Activated CD4-positive, alpha-beta T cell treated with anti-CD3 and anti-CD28 coated beads, Interleukin-2, amount 10 ng/mL, durations not matched to agents 7 days and 5 days (primary cell): ENCODE measurements at regions not wholly inside any gene's neighbourhood (a gene's known extent, or its start where the extent isn't known, plus 50 kb on each side); places are given as distances from the start of the nearest gene placed in this dataset.

Experiments
- CTCF ChIA-PET: fragments of 350-600 bp; sonication (Branson Sonifier 250); formaldehyde crosslinking; loops from one replicate; lab custom pipeline; 2021; ENCODE audit warnings: antibody characterized with exemption; lab: Charles Lee
- POLR2A ChIA-PET: fragments of 350-600 bp; sonication (Branson Sonifier 250); formaldehyde crosslinking; loops from one replicate; lab custom pipeline; 2021; ENCODE audit warnings: antibody characterized with exemption; lab: Charles Lee
- DNase-seq: peaks from one replicate; pipeline ENCODE4 v3.0.0-alpha.2; 2020
- H3K27ac Mint-ChIP-seq: one replicate; pipeline ENCODE4 v1.8.0; 2021; ENCODE audit warnings: mild to moderate bottlenecking, moderate library complexity, mixed read lengths
- H3K27me3 Mint-ChIP-seq: one replicate; pipeline ENCODE4 v1.8.0; 2021; ENCODE audit warnings: mixed read lengths
- H3K36me3 Mint-ChIP-seq: one replicate; pipeline ENCODE4 v1.8.0; 2021; ENCODE audit warnings: low read depth, mixed read lengths
- H3K4me1 Mint-ChIP-seq: one replicate; pipeline ENCODE4 v1.8.0; 2021; ENCODE audit warnings: mixed read lengths
- H3K4me3 Mint-ChIP-seq: one replicate; pipeline ENCODE4 v1.8.0; 2021; ENCODE audit warnings: mild to moderate bottlenecking, moderate library complexity, mixed read lengths
- H3K9me3 Mint-ChIP-seq: one replicate; pipeline ENCODE4 v1.8.0; 2021; ENCODE audit warnings: mixed read lengths

- Mint-ChIP-seq H3K36me3 (no peaks in the 10 kb centered on the region), H3K27me3 (no peaks in the 10 kb centered on the region), H3K4me3 (no peak overlapping the region), H3K4me1 (peaks cover 22% of the 10 kb centered on the region), H3K27ac (no peak overlapping the region), H3K9me3 (no peaks in the 10 kb centered on the region)
- DNase-seq = no peak
- ChIA-PET CTCF (interaction anchor here (0.6 to 6.3 kb wide), 9 partner anchors 10 to 208 kb away, joined by 3 to 72 read pairs (median 5); no protein-coding TSS in a partner anchor), POLR2A (no interaction called here)
These were observed 63.5 kb downstream of the DNTTIP2 start for GRCh38 chr1:93815366-93816110.

GRCh38 chr1:93814795-93815340 is 64.1 kb downstream of the DNTTIP2 start:
- Mint-ChIP-seq H3K9me3 (no peaks in the 10 kb centered on the region), H3K36me3 (no peaks in the 10 kb centered on the region), H3K27ac (no peak overlapping the region), H3K4me1 (peaks cover 22% of the 10 kb centered on the region), H3K27me3 (no peaks in the 10 kb centered on the region), H3K4me3 (no peak overlapping the region)
- DNase-seq = no peak
- CTCF ChIA-PET = interaction anchor here (1.2 to 6.3 kb wide), 17 partner anchors 8 to 512 kb away, joined by 3 to 72 read pairs (median 5); partner anchors contain the start of gene BCAR3
- POLR2A ChIA-PET = interaction anchor here (0.6 kb wide), 1 partner anchor 134 kb away, joined by 3 read pairs; no protein-coding TSS in a partner anchor

- Mint-ChIP-seq H3K36me3 (no peaks in the 10 kb centered on the region), H3K4me3 (no peak overlapping the region), H3K4me1 (peaks cover 22% of the 10 kb centered on the region), H3K27ac (no peak overlapping the region), H3K9me3 (no peaks in the 10 kb centered on the region), H3K27me3 (no peaks in the 10 kb centered on the region)
- ChIA-PET CTCF (interaction anchor here (0.5 to 6.3 kb wide), 27 partner anchors 9 to 511 kb away, joined by 3 to 72 read pairs (median 4); partner anchors contain the start of gene BCAR3), POLR2A (interaction anchor here (0.6 kb wide), 1 partner anchor 134 kb away, joined by 3 read pairs; no protein-coding TSS in a partner anchor)
- peak; percentile 72 for DNase-seq
These were observed 64.8 kb downstream of the DNTTIP2 start for GRCh38 chr1:93814059-93814794.

GRCh38 chr1:93813076-93813475 is 65.9 kb downstream of the DNTTIP2 start:
- Mint-ChIP-seq H3K36me3 (no peaks in the 10 kb centered on the region), H3K4me3 (no peak overlapping the region), H3K9me3 (peaks cover 3% of the 10 kb centered on the region), H3K27me3 (no peaks in the 10 kb centered on the region), H3K27ac (no peak overlapping the region), H3K4me1 (peaks cover 15% of the 10 kb centered on the region)
- no peak for DNase-seq
- ChIA-PET POLR2A (no interaction called here), CTCF (interaction anchor here (0.8 to 6.3 kb wide), 10 partner anchors 14 to 508 kb away, joined by 3 to 72 read pairs (median 4); no protein-coding TSS in a partner anchor)

- Mint-ChIP-seq H3K27ac (no peak overlapping the region), H3K27me3 (peaks cover 6% of the 10 kb centered on the region), H3K9me3 (peaks cover 3% of the 10 kb centered on the region), H3K4me3 (no peak overlapping the region), H3K4me1 (no peaks in the 10 kb centered on the region), H3K36me3 (no peaks in the 10 kb centered on the region)
- ChIA-PET CTCF (interaction anchor here (0.9 to 2.1 kb wide), 5 partner anchors 9 to 182 kb away, joined by 3 to 5 read pairs (median 3); no protein-coding TSS in a partner anchor), POLR2A (interaction anchor here (0.7 kb wide), 2 partner anchors 230 to 293 kb away, joined by 3 read pairs; no protein-coding TSS in a partner anchor)
- no peak for DNase-seq
These were observed 67.5 kb downstream of the DNTTIP2 start for GRCh38 chr1:93811326-93812065.

GRCh38 chr1:93810316-93810715 is 68.7 kb downstream of the DNTTIP2 start:
- DNase-seq = no peak
- ChIA-PET POLR2A (no interaction called here), CTCF (interaction anchor here (0.5 to 2.1 kb wide), 2 partner anchors 43 to 181 kb away, joined by 3 to 5 read pairs; no protein-coding TSS in a partner anchor)
- Mint-ChIP-seq H3K27me3 (peaks cover 12% of the 10 kb centered on the region), H3K4me3 (no peak overlapping the region), H3K4me1 (no peaks in the 10 kb centered on the region), H3K36me3 (no peaks in the 10 kb centered on the region), H3K27ac (no peak overlapping the region), H3K9me3 (peaks cover 3% of the 10 kb centered on the region)

GRCh38 chr1:93808871-93809270 is 70.1 kb downstream of the DNTTIP2 start:
- H3K27ac Mint-ChIP-seq = no peak overlapping the region
- POLR2A ChIA-PET = no interaction called here

GRCh38 chr1:93807311-93807930 is 71.6 kb downstream of the DNTTIP2 start:
- no peak overlapping the region for H3K4me3 Mint-ChIP-seq
- ChIA-PET POLR2A (no interaction called here), CTCF (interaction anchor here (1.5 kb wide), 1 partner anchor 178 kb away, joined by 4 read pairs; no protein-coding TSS in a partner anchor)
- no peaks in the 10 kb centered on the region for H3K36me3 Mint-ChIP-seq
- no peak overlapping the region for H3K27ac Mint-ChIP-seq
- peaks cover 12% of the 10 kb centered on the region for H3K27me3 Mint-ChIP-seq
- no peaks in the 10 kb centered on the region for H3K4me1 Mint-ChIP-seq
- no peak for DNase-seq
- peaks cover 3% of the 10 kb centered on the region for H3K9me3 Mint-ChIP-seq

More at GRCh38 chr1:93808871-93809270, 70.1 kb downstream of the DNTTIP2 start:
- no peak overlapping the region for H3K4me3 Mint-ChIP-seq
- H3K27me3 Mint-ChIP-seq = peaks cover 12% of the 10 kb centered on the region
- H3K4me1 Mint-ChIP-seq = no peaks in the 10 kb centered on the region
- CTCF ChIA-PET = no interaction called here
- H3K36me3 Mint-ChIP-seq = no peaks in the 10 kb centered on the region
- DNase-seq = no peak
- peaks cover 3% of the 10 kb centered on the region for H3K9me3 Mint-ChIP-seq

- ChIA-PET CTCF (interaction anchor here (0.5 to 0.6 kb wide), 2 partner anchors 64 to 193 kb away, joined by 3 to 4 read pairs; no protein-coding TSS in a partner anchor), POLR2A (no interaction called here)
- Mint-ChIP-seq H3K36me3 (no peaks in the 10 kb centered on the region), H3K27ac (no peak overlapping the region), H3K9me3 (peaks cover 3% of the 10 kb centered on the region), H3K4me3 (no peak overlapping the region), H3K27me3 (peaks cover 12% of the 10 kb centered on the region), H3K4me1 (no peaks in the 10 kb centered on the region)
- DNase-seq = no peak
These were observed 73.9 kb downstream of the DNTTIP2 start for GRCh38 chr1:93805027-93805610.

- DNase-seq = no peak
- POLR2A ChIA-PET = no interaction called here
- peaks cover 3% of the 10 kb centered on the region for H3K9me3 Mint-ChIP-seq
- no peaks in the 10 kb centered on the region for H3K4me1 Mint-ChIP-seq
- H3K36me3 Mint-ChIP-seq = no peaks in the 10 kb centered on the region
- no peak overlapping the region for H3K27ac Mint-ChIP-seq
- no peak overlapping the region for H3K4me3 Mint-ChIP-seq
- CTCF ChIA-PET = interaction anchor here (0.5 kb wide), 1 partner anchor 65 kb away, joined by 3 read pairs; no protein-coding TSS in a partner anchor
- peaks cover 14% of the 10 kb centered on the region for H3K27me3 Mint-ChIP-seq
These were observed 74.6 kb downstream of the DNTTIP2 start for GRCh38 chr1:93804412-93804811.

- Mint-ChIP-seq H3K36me3 (no peaks in the 10 kb centered on the region), H3K9me3 (no peaks in the 10 kb centered on the region), H3K27me3 (peaks cover 8% of the 10 kb centered on the region), H3K4me1 (no peaks in the 10 kb centered on the region), H3K27ac (no peak overlapping the region), H3K4me3 (no peak overlapping the region)
- ChIA-PET CTCF (interaction anchor here (1.3 kb wide), 1 partner anchor 28 kb away, joined by 5 read pairs; no protein-coding TSS in a partner anchor), POLR2A (no interaction called here)
- no peak for DNase-seq
These were observed 77.5 kb downstream of the DNTTIP2 start for GRCh38 chr1:93801471-93801870.
